OCI-LY3 (cell line): ENCODE measurements at regions not wholly inside any gene's neighbourhood (a gene's known extent, or its start where the extent isn't known, plus 50 kb on each side); places are given as distances from the start of the nearest gene placed in this dataset.

Source experiments
- H2AFZ ChIP-seq: fragments of 200-600, 300-600 bp; shearing (Covaris generic); 2 replicates; pipeline ENCODE4 v1.6.0; 2014; ENCODE audit warnings: antibody characterized with exemption, low read depth, low read length
- H3K27ac ChIP-seq: fragments of 200-600, 300-600 bp; sonication (generic); 2 replicates; pipeline ENCODE4 v1.5.1; 2014; ENCODE audit warnings: mild to moderate bottlenecking, low read length, moderate library complexity, mixed read lengths
- H3K27me3 ChIP-seq: fragments of 200-600, 300-600 bp; sonication (generic); 2 replicates; pipeline ENCODE4 v1.6.1; 2014; ENCODE audit warnings: low read depth, low read length, mixed read lengths
- H3K36me3 ChIP-seq: fragments of 200-600, 300-600 bp; sonication (generic); replicated peaks from 2 replicates; pipeline ENCODE3; 2014; ENCODE audit warnings: low read depth, low read length, mixed read lengths
- H3K4me1 ChIP-seq: fragments of 300-600, 200-600 bp; sonication (generic); 2 replicates; pipeline ENCODE4 v1.6.1; 2014; ENCODE audit warnings: low read length, mixed read lengths
- H3K4me2 ChIP-seq: fragments of 200-600, 300-600 bp; sonication (generic); 2 replicates; pipeline ENCODE4 v1.6.1; 2014; ENCODE audit warnings: low read length, mixed read lengths
- H3K4me3 ChIP-seq: fragments of 300-600, 200-600 bp; sonication (generic); 2 replicates; pipeline ENCODE4 v1.5.1; 2014; ENCODE audit warnings: antibody characterized with exemption, mild to moderate bottlenecking, low read length, moderate library complexity
- H3K79me2 ChIP-seq: fragments of 300-600, 200-600 bp; shearing (Covaris generic); 2 replicates; pipeline ENCODE4 v1.6.1; 2014; ENCODE audit warnings: mild to moderate bottlenecking, low read length, mixed read lengths
- H3K9ac ChIP-seq: fragments of 300-600, 200-600 bp; shearing (Covaris generic); 2 replicates; pipeline ENCODE4 v1.6.0; 2014; ENCODE audit warnings: mild to moderate bottlenecking, low read length, moderate library complexity
- H3K9me3 ChIP-seq: fragments of 200-600, 300-600 bp; shearing (Covaris generic); 2 replicates; pipeline ENCODE4 v1.6.1; 2014; ENCODE audit warnings: low read length, mixed read lengths; ENCODE audit not compliant: insufficient read depth
- H4K20me1 ChIP-seq: fragments of 200-600, 300-600 bp; sonication (generic); 2 replicates; pipeline ENCODE4 v1.6.1; 2016; ENCODE audit warnings: low read length, mixed read lengths; ENCODE audit not compliant: insufficient read depth
- EZH2phosphoT487 ChIP-seq: fragments of 200-600 bp; shearing (Covaris generic); IDR thresholded peaks from 2 replicates; pipeline ENCODE4 v1.6.1; 2018; ENCODE audit warnings: antibody characterized with exemption, mixed run types, low read depth
- TF ChIP-seq, protein P1 (sequence below): fragments of 200-600, 300-600 bp; sonication (generic); IDR thresholded peaks from 2 replicates; pipeline ENCODE4 v1.5.1; 2014; ENCODE audit warnings: antibody characterized with exemption, low read length, low read depth

GRCh38 chr5:98072921-98073320 lies 700.5 kb upstream of the RGMB start:
- Histone ChIP-seq H2AFZ (no peak overlapping the region), H3K36me3 (no peaks in the 10 kb centered on the region), H3K4me1 (peaks cover 11% of the 10 kb centered on the region), H3K9ac (no peak overlapping the region), H3K9me3 (no peaks in the 10 kb centered on the region), H3K4me2 (no peak overlapping the region), H3K79me2 (no peaks in the 10 kb centered on the region), H3K4me3 (no peak overlapping the region), H3K27ac (no peak overlapping the region), H4K20me1 (no peaks in the 10 kb centered on the region), H3K27me3 (no peaks in the 10 kb centered on the region)
- no peak for TF ChIP-seq EZH2phosphoT487
- TF ChIP-seq, protein P1, sequence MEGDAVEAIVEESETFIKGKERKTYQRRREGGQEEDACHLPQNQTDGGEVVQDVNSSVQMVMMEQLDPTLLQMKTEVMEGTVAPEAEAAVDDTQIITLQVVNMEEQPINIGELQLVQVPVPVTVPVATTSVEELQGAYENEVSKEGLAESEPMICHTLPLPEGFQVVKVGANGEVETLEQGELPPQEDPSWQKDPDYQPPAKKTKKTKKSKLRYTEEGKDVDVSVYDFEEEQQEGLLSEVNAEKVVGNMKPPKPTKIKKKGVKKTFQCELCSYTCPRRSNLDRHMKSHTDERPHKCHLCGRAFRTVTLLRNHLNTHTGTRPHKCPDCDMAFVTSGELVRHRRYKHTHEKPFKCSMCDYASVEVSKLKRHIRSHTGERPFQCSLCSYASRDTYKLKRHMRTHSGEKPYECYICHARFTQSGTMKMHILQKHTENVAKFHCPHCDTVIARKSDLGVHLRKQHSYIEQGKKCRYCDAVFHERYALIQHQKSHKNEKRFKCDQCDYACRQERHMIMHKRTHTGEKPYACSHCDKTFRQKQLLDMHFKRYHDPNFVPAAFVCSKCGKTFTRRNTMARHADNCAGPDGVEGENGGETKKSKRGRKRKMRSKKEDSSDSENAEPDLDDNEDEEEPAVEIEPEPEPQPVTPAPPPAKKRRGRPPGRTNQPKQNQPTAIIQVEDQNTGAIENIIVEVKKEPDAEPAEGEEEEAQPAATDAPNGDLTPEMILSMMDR, result no peak

- H3K27ac ChIP-seq, result no peak overlapping the region
- H3K4me2 ChIP-seq, result no peak overlapping the region
- H3K36me3 ChIP-seq, result no peaks in the 10 kb centered on the region
- no peaks in the 10 kb centered on the region for H3K79me2 ChIP-seq
- H3K9ac ChIP-seq, result no peak overlapping the region
- H3K9me3 ChIP-seq, result no peaks in the 10 kb centered on the region
- TF ChIP-seq, protein P1, result no peak
- no peak for TF ChIP-seq EZH2phosphoT487
- H3K4me3 ChIP-seq, result no peak overlapping the region
- H2AFZ ChIP-seq, result no peak overlapping the region
- no peaks in the 10 kb centered on the region for H3K4me1 ChIP-seq
- H4K20me1 ChIP-seq, result no peaks in the 10 kb centered on the region
- H3K27me3 ChIP-seq, result no peaks in the 10 kb centered on the region
Measured at GRCh38 chr5:98076501-98076900, 697.0 kb upstream of the RGMB start.

DNA sequence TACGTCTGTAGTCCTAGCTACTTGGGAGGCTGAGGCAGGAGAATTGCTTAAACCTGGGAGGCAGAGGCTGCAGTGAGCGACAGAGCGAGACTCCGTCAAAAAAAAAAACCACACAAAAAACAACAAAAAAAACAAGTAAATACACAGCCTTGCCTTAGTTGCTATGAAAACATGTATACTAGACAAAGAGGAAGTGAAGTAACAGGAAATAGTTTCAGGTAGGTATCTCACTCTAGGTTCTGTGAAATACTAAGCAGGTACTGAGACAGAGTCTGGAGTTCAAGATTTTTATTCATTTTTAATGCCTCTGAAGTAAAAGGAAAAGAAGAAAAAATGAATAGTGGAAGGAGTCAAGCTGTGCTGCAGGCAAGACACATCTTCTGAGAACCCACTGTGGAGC lies 687.9 kb upstream of the RGMB start:
- Histone ChIP-seq H3K27ac (no peak overlapping the region), H3K9ac (no peak overlapping the region), H3K4me3 (no peak overlapping the region), H2AFZ (no peak overlapping the region), H3K9me3 (no peaks in the 10 kb centered on the region), H3K4me1 (no peaks in the 10 kb centered on the region), H4K20me1 (no peaks in the 10 kb centered on the region), H3K36me3 (no peaks in the 10 kb centered on the region), H3K27me3 (no peaks in the 10 kb centered on the region), H3K4me2 (no peak overlapping the region), H3K79me2 (no peaks in the 10 kb centered on the region)
- no peak for TF ChIP-seq EZH2phosphoT487
- TF ChIP-seq, protein P1, result no peak

DNA sequence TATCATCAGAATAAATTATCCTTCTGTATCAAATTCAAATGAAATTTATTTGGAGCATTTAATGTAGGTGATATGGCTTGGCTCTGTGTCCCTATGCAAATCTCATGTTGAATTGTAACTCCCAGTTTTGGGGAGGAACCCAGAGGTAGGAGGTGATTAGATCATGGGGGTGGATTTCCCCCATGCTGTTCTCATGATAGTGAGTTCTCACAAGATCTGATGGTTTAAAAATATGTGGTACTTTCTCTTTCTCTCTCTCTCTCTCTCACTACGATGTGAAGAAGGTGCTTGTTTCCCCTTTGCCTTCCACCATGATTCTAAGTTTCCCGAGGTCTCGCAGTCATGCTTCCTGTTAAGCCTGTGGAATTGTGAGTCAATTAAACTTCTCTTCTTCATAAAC lies 678.4 kb upstream of the RGMB start:
- H3K4me1 ChIP-seq, result no peaks in the 10 kb centered on the region
- no peaks in the 10 kb centered on the region for H3K79me2 ChIP-seq
- H2AFZ ChIP-seq, result no peak overlapping the region
- no peaks in the 10 kb centered on the region for H3K27me3 ChIP-seq
- H3K9me3 ChIP-seq, result no peaks in the 10 kb centered on the region
- H3K4me3 ChIP-seq, result no peak overlapping the region
- no peaks in the 10 kb centered on the region for H3K36me3 ChIP-seq
- no peak overlapping the region for H3K4me2 ChIP-seq
- H3K27ac ChIP-seq, result no peak overlapping the region
- no peak overlapping the region for H3K9ac ChIP-seq
- TF ChIP-seq, protein P1, result no peak
- no peak for TF ChIP-seq EZH2phosphoT487
- no peaks in the 10 kb centered on the region for H4K20me1 ChIP-seq
